WI38 (cell line): ENCODE measurements at regions not wholly inside any gene's neighbourhood (a gene's known extent, or its start where the extent isn't known, plus 50 kb on each side); places are given as distances from the start of the nearest gene placed in this dataset.

Source experiments
- H3K4me3 ChIP-seq: 2 replicates; pipeline ENCODE4 v1.5.1; 2011; ENCODE audit warnings: low read depth, mild to moderate bottlenecking, control low read depth, low read length
- CTCF ChIP-seq: IDR thresholded peaks from 2 replicates; pipeline ENCODE4 v1.5.1; 2012; ENCODE audit warnings: low read depth, mild to moderate bottlenecking, control low read depth, low read length

- no peak for TF ChIP-seq CTCF
- no peak overlapping the region for H3K4me3 ChIP-seq
These were observed 131.6 kb upstream of the SOX4 start for GRCh38 chr6:21461844-21462518.

GRCh38 chr6:21462519-21462852 lies 131.1 kb upstream of the SOX4 start:
- TF ChIP-seq CTCF: no peak
- no peak overlapping the region for H3K4me3 ChIP-seq

GRCh38 chr6:21467091-21467490 lies 126.5 kb upstream of the SOX4 start:
- no peak for TF ChIP-seq CTCF
- no peak overlapping the region for H3K4me3 ChIP-seq

- no peak overlapping the region for H3K4me3 ChIP-seq
- no peak for TF ChIP-seq CTCF
These were observed 125.1 kb upstream of the SOX4 start for GRCh38 chr6:21468461-21468860.

- no peak for TF ChIP-seq CTCF
- H3K4me3 ChIP-seq: no peak overlapping the region
These were observed 124.3 kb upstream of the SOX4 start for GRCh38 chr6:21469213-21469612.

GRCh38 chr6:21476112-21476511 lies 117.4 kb upstream of the SOX4 start:
- TF ChIP-seq CTCF: no peak
- no peak overlapping the region for H3K4me3 ChIP-seq

GRCh38 chr6:21478411-21478810 lies 115.1 kb upstream of the SOX4 start:
- H3K4me3 ChIP-seq: no peak overlapping the region
- TF ChIP-seq CTCF: no peak
